ENCODE measurements at regions not wholly inside any gene's neighbourhood (a gene's known extent, or its start where the extent isn't known, plus 50 kb on each side); places are given as distances from the start of the nearest gene placed in this dataset.
"Not testable (repeated sequence)": the region's sequence is repeated elsewhere in the genome, so short reads cannot be mapped to it uniquely, and the experiment has no call there.

- Histone ChIP-seq H3K4me3 (no peak overlapping the region), H3K4me1 (no peaks in the 10 kb centered on the region), H3K27ac (no peak overlapping the region), H3K27me3 (peaks cover 0 to 3% of the 10 kb centered on the region in 2 donors), H3K9me3 (no peaks in the 10 kb centered on the region), H3K36me3 (no peaks in the 10 kb centered on the region)
- intact Hi-C loops (cut with DNase I; ENCODE audit: low total_unique reads) = no loop called here
- no peak for DNase-seq
- TF ChIP-seq, protein P1, sequence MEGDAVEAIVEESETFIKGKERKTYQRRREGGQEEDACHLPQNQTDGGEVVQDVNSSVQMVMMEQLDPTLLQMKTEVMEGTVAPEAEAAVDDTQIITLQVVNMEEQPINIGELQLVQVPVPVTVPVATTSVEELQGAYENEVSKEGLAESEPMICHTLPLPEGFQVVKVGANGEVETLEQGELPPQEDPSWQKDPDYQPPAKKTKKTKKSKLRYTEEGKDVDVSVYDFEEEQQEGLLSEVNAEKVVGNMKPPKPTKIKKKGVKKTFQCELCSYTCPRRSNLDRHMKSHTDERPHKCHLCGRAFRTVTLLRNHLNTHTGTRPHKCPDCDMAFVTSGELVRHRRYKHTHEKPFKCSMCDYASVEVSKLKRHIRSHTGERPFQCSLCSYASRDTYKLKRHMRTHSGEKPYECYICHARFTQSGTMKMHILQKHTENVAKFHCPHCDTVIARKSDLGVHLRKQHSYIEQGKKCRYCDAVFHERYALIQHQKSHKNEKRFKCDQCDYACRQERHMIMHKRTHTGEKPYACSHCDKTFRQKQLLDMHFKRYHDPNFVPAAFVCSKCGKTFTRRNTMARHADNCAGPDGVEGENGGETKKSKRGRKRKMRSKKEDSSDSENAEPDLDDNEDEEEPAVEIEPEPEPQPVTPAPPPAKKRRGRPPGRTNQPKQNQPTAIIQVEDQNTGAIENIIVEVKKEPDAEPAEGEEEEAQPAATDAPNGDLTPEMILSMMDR (IDR thresholded peaks at IDR 0.05) = no peak
Observed at GRCh38 chr17:65305116-65305515, 167.9 kb downstream of the RGS9 start.

GRCh38 chr17:65301882-65302281 lies 164.7 kb downstream of the RGS9 start:
- intact Hi-C loops (cut with DNase I; ENCODE audit: low total_unique reads); H3K9me3 ChIP-seq; H3K4me3 ChIP-seq; H3K27me3 ChIP-seq; H3K36me3 ChIP-seq; DNase-seq; H3K27ac ChIP-seq; H3K4me1 ChIP-seq: not testable (repeated sequence)

DNA sequence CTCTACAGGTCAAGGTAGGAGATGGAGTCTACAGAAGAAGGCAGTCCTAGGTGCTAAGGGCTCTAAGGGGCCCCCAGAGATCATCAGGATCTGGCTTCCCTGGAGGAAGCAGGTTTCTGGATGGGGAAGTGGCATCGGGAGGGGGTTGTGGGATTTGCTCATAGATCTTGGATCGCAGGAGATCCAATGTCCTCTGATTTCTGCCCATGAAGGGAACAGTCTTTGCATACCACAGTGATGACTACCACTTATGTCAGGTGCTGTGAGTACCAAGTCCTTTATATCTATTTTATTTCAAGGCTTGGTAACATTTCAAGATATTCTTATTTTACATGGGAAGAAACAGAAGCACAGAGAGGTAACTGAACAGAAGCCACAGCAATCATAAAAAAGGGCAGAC lies 164.0 kb downstream of the RGS9 start:
- DNase-seq = no peak
- intact Hi-C loops (cut with DNase I; ENCODE audit: low total_unique reads) = no loop called here
- H3K27ac ChIP-seq = no peak overlapping the region
- no peak overlapping the region for H3K4me3 ChIP-seq
- H3K36me3 ChIP-seq = no peaks in the 10 kb centered on the region
- H3K4me1 ChIP-seq = no peaks in the 10 kb centered on the region
- TF ChIP-seq, protein P1 (IDR thresholded peaks at IDR 0.05) = no peak
- H3K27me3 ChIP-seq = no peaks in the 10 kb centered on the region
- H3K9me3 ChIP-seq = no peaks in the 10 kb centered on the region

- H3K36me3 ChIP-seq = no peaks in the 10 kb centered on the region
- H3K4me3 ChIP-seq = no peak overlapping the region
- H3K4me1 ChIP-seq = peaks cover 0 to 7% (median 3%) of the 10 kb centered on the region in 4 donors
- intact Hi-C loops (cut with DNase I; ENCODE audit: low total_unique reads) = loop anchor here (2.0 to 10.0 kb wide), 2 partner anchors 67 to 867 kb away; no protein-coding TSS in a partner anchor
- no peak for DNase-seq
- TF ChIP-seq, protein P1 (IDR thresholded peaks at IDR 0.05) = no peak
- no peaks in the 10 kb centered on the region for H3K9me3 ChIP-seq
- H3K27me3 ChIP-seq = no peaks in the 10 kb centered on the region
- no peak overlapping the region for H3K27ac ChIP-seq
Observed at GRCh38 chr17:65297916-65298315, 160.7 kb downstream of the RGS9 start.

- H3K9me3 ChIP-seq = no peaks in the 10 kb centered on the region
- no peak for DNase-seq
- H3K27ac ChIP-seq = no peak overlapping the region
- intact Hi-C loops (cut with DNase I; ENCODE audit: low total_unique reads) = loop anchor here (10.0 kb wide), 1 partner anchor 867 kb away; no protein-coding TSS in a partner anchor
- no peak overlapping the region for H3K4me3 ChIP-seq
- no peaks in the 10 kb centered on the region for H3K36me3 ChIP-seq
- no peaks in the 10 kb centered on the region for H3K27me3 ChIP-seq
- H3K4me1 ChIP-seq = peaks cover 0 to 7% (median 3%) of the 10 kb centered on the region in 4 donors
- TF ChIP-seq, protein P1 (IDR thresholded peaks at IDR 0.05) = no peak
Observed at GRCh38 chr17:65297384-65297783, 160.2 kb downstream of the RGS9 start.

DNA sequence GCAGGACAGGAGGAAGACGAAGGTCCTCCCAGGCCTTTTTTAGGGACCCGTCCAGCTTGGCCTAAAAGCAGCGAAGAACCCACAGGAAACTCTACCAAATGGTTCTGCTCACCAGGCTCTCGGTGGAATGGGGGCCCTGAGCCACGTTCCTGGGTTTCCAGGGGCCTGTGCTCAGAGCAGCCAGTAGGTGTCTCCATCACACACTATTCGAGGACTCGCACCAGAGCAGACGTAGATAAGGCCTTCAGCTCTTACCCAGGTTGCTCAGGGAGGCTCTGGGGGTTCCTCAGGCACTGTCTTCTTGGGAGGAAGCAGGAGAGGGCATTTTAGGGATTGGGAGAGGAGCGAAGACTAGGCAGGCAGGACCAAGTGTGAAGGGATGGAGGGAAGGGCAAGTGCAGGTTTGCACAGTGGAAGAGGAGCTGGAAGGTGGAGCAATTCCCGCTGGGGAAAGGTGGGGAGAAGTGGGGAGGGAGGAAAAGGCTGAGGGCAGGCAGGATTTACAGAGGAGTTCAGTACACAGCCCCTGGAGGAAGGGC lies 157.1 kb downstream of the RGS9 start:
- Histone ChIP-seq H3K27me3 (no peaks in the 10 kb centered on the region), H3K36me3 (no peaks in the 10 kb centered on the region), H3K4me3 (no peak overlapping the region), H3K9me3 (no peaks in the 10 kb centered on the region), H3K27ac (no peak overlapping the region), H3K4me1 (peaks cover 0 to 7% (median 3%) of the 10 kb centered on the region in 4 donors)
- DNase-seq = peak in 1 of 2 donors; percentile 36
- TF ChIP-seq, protein P1 (IDR thresholded peaks at IDR 0.05) = peak; percentile 66 to 70
- intact Hi-C loops (cut with DNase I; ENCODE audit: low total_unique reads) = loop anchor here (10.0 kb wide), 1 partner anchor 871 kb away; no protein-coding TSS in a partner anchor
